ENCODE measurements at regions not wholly inside any gene's neighbourhood (a gene's known extent, or its start where the extent isn't known, plus 50 kb on each side); places are given as distances from the start of the nearest gene placed in this dataset.
"Not testable (repeated sequence)": the region's sequence is repeated elsewhere in the genome, so short reads cannot be mapped to it uniquely, and the experiment has no call there.

DNA sequence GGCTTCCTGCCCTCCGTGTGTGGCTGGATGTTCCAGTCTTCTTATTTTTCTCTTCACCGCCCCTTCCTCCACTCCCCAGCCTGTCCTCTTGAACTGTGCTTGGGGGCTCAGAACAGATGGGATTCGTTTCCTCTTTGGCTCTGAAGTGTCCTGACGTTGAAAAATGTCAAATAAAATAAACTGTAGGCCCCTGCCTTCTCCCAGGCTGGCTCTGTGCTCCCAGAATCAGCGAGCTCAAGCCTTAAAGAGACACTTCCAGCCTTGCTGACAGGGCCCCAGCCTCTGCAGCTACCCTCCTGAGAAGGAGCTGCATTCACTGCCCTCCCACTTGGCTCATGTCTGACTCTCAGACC is 104.2 kb upstream of the IPO9 start:
- in situ Hi-C loops (cut with HindIII; ENCODE audit: low pct_unique_long_range_greater_than_20kb, low sequenced_read_pairs) = no loop called here

GRCh38 chr1:201726700-201727099 is 102.3 kb upstream of the IPO9 start:
- in situ Hi-C loops (cut with HindIII; ENCODE audit: low pct_unique_long_range_greater_than_20kb, low sequenced_read_pairs) = no loop called here

More for the DNA sequence above, 104.2 kb upstream of the IPO9 start:
- no peak for DNase-seq (ENCODE audit: low read depth)

DNA sequence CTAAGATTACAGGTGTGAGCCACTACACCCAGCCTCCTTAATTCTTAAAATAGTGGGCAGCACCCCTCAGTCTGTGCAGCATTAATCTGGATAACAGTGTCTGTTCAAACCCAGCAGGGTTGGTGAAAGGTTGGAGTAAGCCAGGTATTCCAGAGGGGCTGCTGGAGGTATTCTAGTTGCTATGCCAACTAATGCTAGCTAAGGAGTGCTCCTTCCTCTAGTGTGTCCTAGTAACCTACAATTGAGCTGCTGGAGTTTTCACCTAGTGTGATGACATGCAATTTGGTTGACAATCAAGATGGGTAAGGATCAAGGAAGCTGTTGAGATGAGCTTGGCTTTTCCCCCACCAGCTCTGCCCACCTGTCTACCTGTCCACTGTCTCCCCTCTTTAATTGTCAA is 100.2 kb upstream of the IPO9 start:
- in situ Hi-C loops (cut with HindIII; ENCODE audit: low pct_unique_long_range_greater_than_20kb, low sequenced_read_pairs) = no loop called here
- DNase-seq (ENCODE audit: low read depth) = no peak

More at GRCh38 chr1:201726700-201727099, 102.3 kb upstream of the IPO9 start:
- DNase-seq (ENCODE audit: low read depth) = no peak

DNA sequence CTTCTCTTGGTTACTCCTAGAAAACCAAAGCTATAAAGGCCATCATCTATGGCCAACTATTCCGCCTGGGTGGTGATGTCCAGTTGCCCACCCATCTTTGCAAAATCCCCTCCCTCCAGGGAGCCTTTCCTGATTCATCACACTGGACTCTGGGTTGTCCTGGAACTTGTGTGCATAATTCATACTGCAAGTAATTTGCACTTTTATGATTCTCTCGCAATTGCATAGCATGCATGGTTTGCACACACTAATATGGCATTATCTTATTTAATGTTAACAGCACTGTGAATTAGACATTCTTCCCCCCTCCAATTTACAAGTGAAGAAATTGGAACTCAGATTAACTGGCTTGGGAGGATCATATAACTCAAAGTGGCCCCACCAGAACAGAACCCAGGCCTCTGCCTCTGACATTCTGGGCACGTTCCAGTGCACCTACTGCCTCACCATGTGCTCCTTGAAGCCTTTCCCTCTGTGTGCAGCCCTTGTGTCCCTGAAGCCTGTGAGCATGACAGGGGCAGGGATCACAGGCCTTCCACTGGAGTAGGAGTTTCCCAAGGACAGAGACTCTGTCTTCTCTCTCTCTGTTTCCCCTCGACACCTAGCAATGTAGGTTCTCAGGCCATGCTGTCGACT is 98.9 kb upstream of the IPO9 start:
- in situ Hi-C loops (cut with HindIII; ENCODE audit: low pct_unique_long_range_greater_than_20kb, low sequenced_read_pairs) = no loop called here
- no peak for DNase-seq (ENCODE audit: low read depth)

DNA sequence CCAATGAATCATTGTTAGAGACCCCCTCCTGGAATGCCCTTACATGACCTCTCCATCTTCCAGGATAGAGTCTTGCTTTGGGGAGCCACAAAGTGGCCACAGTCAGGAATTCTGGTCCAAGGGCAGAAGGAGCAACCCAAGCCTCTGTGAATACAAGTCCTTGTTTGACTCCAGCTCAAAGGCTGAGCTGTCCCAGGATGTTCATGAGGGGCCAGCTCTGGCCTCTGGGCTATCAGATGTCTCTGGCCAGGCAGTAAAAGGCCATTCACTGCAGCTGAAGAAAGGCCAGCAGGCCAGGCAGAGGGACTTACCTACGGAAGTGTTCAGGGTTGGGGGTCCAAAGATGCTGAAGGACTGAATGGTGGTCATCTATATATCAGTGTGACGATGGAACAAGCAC is 98.3 kb upstream of the IPO9 start:
- in situ Hi-C loops (cut with HindIII; ENCODE audit: low pct_unique_long_range_greater_than_20kb, low sequenced_read_pairs) = no loop called here
- DNase-seq (ENCODE audit: low read depth) = no peak

GRCh38 chr1:201731142-201731541 is 97.8 kb upstream of the IPO9 start:
- no peak for DNase-seq (ENCODE audit: low read depth)
- in situ Hi-C loops (cut with HindIII; ENCODE audit: low pct_unique_long_range_greater_than_20kb, low sequenced_read_pairs) = no loop called here

DNA sequence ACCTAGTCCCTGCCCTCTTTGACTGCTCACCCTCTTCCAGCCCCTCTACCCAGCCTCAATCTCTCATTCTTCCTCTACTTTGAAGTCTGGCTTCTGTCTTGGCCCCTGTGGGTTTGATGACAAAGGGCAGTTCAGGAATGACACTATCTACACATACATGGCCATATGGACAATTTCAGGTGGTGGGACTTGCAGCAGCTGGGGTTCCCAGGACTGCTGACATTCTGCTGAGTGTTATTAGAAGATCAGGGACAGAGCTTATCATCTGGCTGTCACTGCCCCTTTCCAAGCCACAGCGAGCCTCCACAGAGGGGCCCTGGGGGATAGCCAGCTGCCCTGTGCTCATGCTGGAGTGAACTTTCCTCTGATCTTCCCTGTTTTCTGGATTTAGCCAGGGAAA is 97.4 kb upstream of the IPO9 start:
- in situ Hi-C loops (cut with HindIII; ENCODE audit: low pct_unique_long_range_greater_than_20kb, low sequenced_read_pairs) = no loop called here

GRCh38 chr1:201732351-201732750 is 96.6 kb upstream of the IPO9 start:
- no peak for DNase-seq (ENCODE audit: low read depth)
- in situ Hi-C loops (cut with HindIII; ENCODE audit: low pct_unique_long_range_greater_than_20kb, low sequenced_read_pairs) = no loop called here

More for the DNA sequence above, 97.4 kb upstream of the IPO9 start:
- no peak for DNase-seq (ENCODE audit: low read depth)

DNA sequence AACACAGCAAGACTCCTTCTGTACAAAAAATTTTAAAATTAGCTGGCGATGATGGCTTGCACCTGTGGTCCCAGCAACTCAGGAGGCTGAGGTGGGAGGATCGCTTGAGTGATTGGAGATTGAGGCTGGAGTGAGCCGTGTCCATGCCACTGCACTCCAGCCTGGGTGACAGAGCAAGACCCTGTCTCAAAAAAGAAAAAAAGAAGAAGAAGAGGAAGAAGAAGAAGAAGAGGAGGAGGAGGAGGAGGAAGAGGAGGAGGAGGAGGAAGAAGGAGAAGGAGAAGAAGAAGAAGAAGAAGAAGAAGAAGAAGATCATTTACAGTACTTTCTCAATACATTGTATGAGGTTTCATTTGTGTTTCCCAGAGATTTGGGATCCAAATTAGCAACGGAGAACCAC is 94.7 kb upstream of the IPO9 start:
- in situ Hi-C loops (cut with HindIII; ENCODE audit: low pct_unique_long_range_greater_than_20kb, low sequenced_read_pairs); DNase-seq (ENCODE audit: low read depth): not testable (repeated sequence)

- no peak for DNase-seq (ENCODE audit: low read depth)
- in situ Hi-C loops (cut with HindIII; ENCODE audit: low pct_unique_long_range_greater_than_20kb, low sequenced_read_pairs) = no loop called here
Observed at GRCh38 chr1:201734786-201735185, 94.2 kb upstream of the IPO9 start.

- DNase-seq (ENCODE audit: low read depth) = no peak
- in situ Hi-C loops (cut with HindIII; ENCODE audit: low pct_unique_long_range_greater_than_20kb, low sequenced_read_pairs) = no loop called here
Observed at GRCh38 chr1:201736707-201737320, 92.1 kb upstream of the IPO9 start.

- in situ Hi-C loops (cut with HindIII; ENCODE audit: low pct_unique_long_range_greater_than_20kb, low sequenced_read_pairs) = no loop called here
- DNase-seq (ENCODE audit: low read depth) = no peak
Observed at GRCh38 chr1:201737352-201738060, 91.5 kb upstream of the IPO9 start.

DNA sequence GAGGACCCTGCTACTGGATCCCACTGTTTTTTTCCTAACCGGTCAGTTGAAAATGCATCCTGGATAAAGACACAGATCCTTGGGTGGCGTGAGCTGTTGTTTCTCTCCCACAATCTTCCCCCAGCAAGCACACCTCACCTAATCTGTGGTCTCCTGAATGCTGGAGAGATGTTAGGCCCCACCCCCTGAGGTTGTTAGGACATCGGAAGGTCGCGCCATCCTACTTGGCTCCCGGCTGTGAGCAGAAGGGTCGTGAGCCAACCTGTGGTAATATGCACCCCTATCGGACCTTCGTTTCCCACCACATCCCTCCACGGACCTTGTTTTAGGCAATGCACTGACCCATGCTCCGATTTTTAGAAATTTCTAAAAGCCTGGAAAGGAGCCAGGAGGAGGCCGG is 89.9 kb upstream of the IPO9 start:
- no peak for DNase-seq (ENCODE audit: low read depth)
- in situ Hi-C loops (cut with HindIII; ENCODE audit: low pct_unique_long_range_greater_than_20kb, low sequenced_read_pairs) = no loop called here

GRCh38 chr1:201739492-201740085 is 89.4 kb upstream of the IPO9 start:
- DNase-seq (ENCODE audit: low read depth) = no peak
- in situ Hi-C loops (cut with HindIII; ENCODE audit: low pct_unique_long_range_greater_than_20kb, low sequenced_read_pairs) = no loop called here

GRCh38 chr1:201740086-201740541 is 88.8 kb upstream of the IPO9 start:
- in situ Hi-C loops (cut with HindIII; ENCODE audit: low pct_unique_long_range_greater_than_20kb, low sequenced_read_pairs) = no loop called here
- DNase-seq (ENCODE audit: low read depth) = no peak

- in situ Hi-C loops (cut with HindIII; ENCODE audit: low pct_unique_long_range_greater_than_20kb, low sequenced_read_pairs) = no loop called here
Observed at GRCh38 chr1:201740670-201741111, 88.3 kb upstream of the IPO9 start.

GRCh38 chr1:201741763-201742342 is 87.1 kb upstream of the IPO9 start:
- in situ Hi-C loops (cut with HindIII; ENCODE audit: low pct_unique_long_range_greater_than_20kb, low sequenced_read_pairs) = no loop called here
- no peak for DNase-seq (ENCODE audit: low read depth)

More at GRCh38 chr1:201740670-201741111, 88.3 kb upstream of the IPO9 start:
- DNase-seq (ENCODE audit: low read depth) = no peak

DNA sequence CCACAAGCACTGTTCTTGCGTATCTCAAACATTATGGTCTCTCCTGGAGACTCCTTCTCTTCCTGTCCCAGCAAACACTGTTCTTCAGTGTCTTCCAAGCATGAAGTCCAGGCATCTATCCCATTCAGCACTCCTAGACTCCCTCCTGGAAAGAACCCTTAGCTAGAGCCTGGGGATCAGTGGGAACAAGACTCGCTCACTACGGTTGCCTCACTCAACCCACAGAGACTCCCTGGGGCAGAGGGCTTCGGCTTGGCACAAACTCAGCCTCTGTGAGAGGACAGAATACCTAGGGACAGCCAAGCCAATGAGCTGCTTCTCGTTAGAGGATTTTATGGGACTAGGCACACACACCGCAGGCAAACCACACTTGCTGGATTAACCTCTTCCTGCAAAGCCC is 86.5 kb upstream of the IPO9 start:
- in situ Hi-C loops (cut with HindIII; ENCODE audit: low pct_unique_long_range_greater_than_20kb, low sequenced_read_pairs) = no loop called here
- DNase-seq (ENCODE audit: low read depth) = no peak
